ENCODE measurements at regions not wholly inside any gene's neighbourhood (a gene's known extent, or its start where the extent isn't known, plus 50 kb on each side); places are given as distances from the start of the nearest gene placed in this dataset.

DNA sequence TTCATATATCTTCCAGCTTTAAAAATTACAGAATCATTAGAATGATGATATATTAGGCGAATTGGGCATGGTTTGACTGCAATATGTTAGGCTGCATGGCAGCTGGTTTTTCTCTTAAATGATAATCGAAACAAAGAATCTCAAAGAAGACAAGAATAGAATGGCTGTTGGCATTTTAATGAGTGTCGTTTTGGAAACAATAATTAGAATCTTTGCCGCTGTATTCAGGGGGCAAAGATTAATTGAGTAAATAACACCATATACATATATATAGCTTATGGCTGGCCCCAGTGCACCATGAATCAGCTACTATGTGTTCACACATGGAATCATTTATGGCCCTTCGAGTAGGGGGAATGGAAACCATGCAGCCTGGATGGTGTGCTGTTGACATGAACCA is 216.2 kb downstream of the RNF144B start:
- Histone ChIP-seq H3K36me3 (ENCODE audit: low read depth) (no peaks in the 10 kb centered on the region), H3K4me3 (no peak overlapping the region), H3K9me2 (ENCODE audit: insufficient read depth) (no peaks in the 10 kb centered on the region), H3K4me1 (replicated peaks; ENCODE audit: insufficient read depth) (no peaks in the 10 kb centered on the region), H3K9me3 (ENCODE audit: insufficient read depth, low read depth) (no peaks in the 10 kb centered on the region), H3K79me2 (ENCODE audit: low read depth) (no peaks in the 10 kb centered on the region), H3F3A (ENCODE audit: insufficient read depth, low read depth) (no peaks in the 10 kb centered on the region), H4K20me1 (ENCODE audit: insufficient read depth) (no peaks in the 10 kb centered on the region), H3K27ac (no peak overlapping the region), H3K4me2 (no peak overlapping the region), H2AFZ (no peak overlapping the region), H3K27me3 (ENCODE audit: insufficient read depth, low read depth) (0 out of 2 replicates have a peak, but pooled peaks cover 4% of the 10 kb centered on the region)
- BruUV-seq (replicated peaks) = no TSS peak
- ChIA-PET CTCF (no interaction called here), POLR2A (ENCODE audit: unreplicated experiment) (no interaction called here)
- no peak for TF ChIP-seq EZH2 (IDR thresholded peaks at IDR 0.05; ENCODE audit: low read depth)
- TF ChIP-seq, protein P1, sequence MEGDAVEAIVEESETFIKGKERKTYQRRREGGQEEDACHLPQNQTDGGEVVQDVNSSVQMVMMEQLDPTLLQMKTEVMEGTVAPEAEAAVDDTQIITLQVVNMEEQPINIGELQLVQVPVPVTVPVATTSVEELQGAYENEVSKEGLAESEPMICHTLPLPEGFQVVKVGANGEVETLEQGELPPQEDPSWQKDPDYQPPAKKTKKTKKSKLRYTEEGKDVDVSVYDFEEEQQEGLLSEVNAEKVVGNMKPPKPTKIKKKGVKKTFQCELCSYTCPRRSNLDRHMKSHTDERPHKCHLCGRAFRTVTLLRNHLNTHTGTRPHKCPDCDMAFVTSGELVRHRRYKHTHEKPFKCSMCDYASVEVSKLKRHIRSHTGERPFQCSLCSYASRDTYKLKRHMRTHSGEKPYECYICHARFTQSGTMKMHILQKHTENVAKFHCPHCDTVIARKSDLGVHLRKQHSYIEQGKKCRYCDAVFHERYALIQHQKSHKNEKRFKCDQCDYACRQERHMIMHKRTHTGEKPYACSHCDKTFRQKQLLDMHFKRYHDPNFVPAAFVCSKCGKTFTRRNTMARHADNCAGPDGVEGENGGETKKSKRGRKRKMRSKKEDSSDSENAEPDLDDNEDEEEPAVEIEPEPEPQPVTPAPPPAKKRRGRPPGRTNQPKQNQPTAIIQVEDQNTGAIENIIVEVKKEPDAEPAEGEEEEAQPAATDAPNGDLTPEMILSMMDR (conservative IDR thresholded peaks at IDR 0.05) = no peak
- intact Hi-C loops (cut with micrococcal nuclease; ENCODE audit: unreplicated experiment) = no loop called here
- no peak for DNase-seq

GRCh38 chr6:18605841-18606240 is 218.7 kb downstream of the RNF144B start:
- H3K79me2 ChIP-seq (ENCODE audit: low read depth) = no peaks in the 10 kb centered on the region
- BruUV-seq (replicated peaks) = no TSS peak
- H3K36me3 ChIP-seq (ENCODE audit: low read depth) = no peaks in the 10 kb centered on the region
- H3K9me2 ChIP-seq (ENCODE audit: insufficient read depth) = no peaks in the 10 kb centered on the region
- 0 out of 2 replicates have a peak, but pooled peaks cover 4% of the 10 kb centered on the region for H3K27me3 ChIP-seq (ENCODE audit: insufficient read depth, low read depth)
- no peaks in the 10 kb centered on the region for H3K9me3 ChIP-seq (ENCODE audit: insufficient read depth, low read depth)
- POLR2A ChIA-PET (ENCODE audit: unreplicated experiment) = interaction anchor here (0.6 kb wide), 1 partner anchor 104 kb away, joined by 6 read pairs; no protein-coding TSS in a partner anchor
- CTCF ChIA-PET = no interaction called here
- H3K27ac ChIP-seq = no peak overlapping the region
- no peaks in the 10 kb centered on the region for H4K20me1 ChIP-seq (ENCODE audit: insufficient read depth)
- no peaks in the 10 kb centered on the region for H3F3A ChIP-seq (ENCODE audit: insufficient read depth, low read depth)
- TF ChIP-seq, protein P1 (conservative IDR thresholded peaks at IDR 0.05) = no peak
- TF ChIP-seq EZH2 (IDR thresholded peaks at IDR 0.05; ENCODE audit: low read depth) = no peak
- H3K4me2 ChIP-seq = no peak overlapping the region
- intact Hi-C loops (cut with micrococcal nuclease; ENCODE audit: unreplicated experiment) = no loop called here
- no peaks in the 10 kb centered on the region for H3K4me1 ChIP-seq (replicated peaks; ENCODE audit: insufficient read depth)
- no peak overlapping the region for H2AFZ ChIP-seq
- H3K4me3 ChIP-seq = no peak overlapping the region
- no peak for DNase-seq

GRCh38 chr6:18609715-18610114 is 222.6 kb downstream of the RNF144B start:
- Histone ChIP-seq H2AFZ (no peak overlapping the region), H3K4me3 (no peak overlapping the region), H3K36me3 (ENCODE audit: low read depth) (no peaks in the 10 kb centered on the region), H3K9me3 (ENCODE audit: insufficient read depth, low read depth) (no peaks in the 10 kb centered on the region), H3K27me3 (ENCODE audit: insufficient read depth, low read depth) (0 out of 2 replicates have a peak, but pooled peaks cover 4% of the 10 kb centered on the region), H4K20me1 (ENCODE audit: insufficient read depth) (no peaks in the 10 kb centered on the region), H3K79me2 (ENCODE audit: low read depth) (no peaks in the 10 kb centered on the region), H3K27ac (no peak overlapping the region), H3K4me1 (replicated peaks; ENCODE audit: insufficient read depth) (no peaks in the 10 kb centered on the region), H3K4me2 (no peak overlapping the region), H3F3A (ENCODE audit: insufficient read depth, low read depth) (no peaks in the 10 kb centered on the region), H3K9me2 (ENCODE audit: insufficient read depth) (no peaks in the 10 kb centered on the region)
- CTCF ChIA-PET = no interaction called here
- POLR2A ChIA-PET (ENCODE audit: unreplicated experiment) = no interaction called here
- no peak for TF ChIP-seq EZH2 (IDR thresholded peaks at IDR 0.05; ENCODE audit: low read depth)
- TF ChIP-seq, protein P1 (conservative IDR thresholded peaks at IDR 0.05) = no peak
- intact Hi-C loops (cut with micrococcal nuclease; ENCODE audit: unreplicated experiment) = no loop called here
- no peak for DNase-seq
- BruUV-seq (replicated peaks) = no TSS peak

Measured in PC-9 (cell line).